ENCODE measurements at regions not wholly inside any gene's neighbourhood (a gene's known extent, or its start where the extent isn't known, plus 50 kb on each side); places are given as distances from the start of the nearest gene placed in this dataset.

DNA sequence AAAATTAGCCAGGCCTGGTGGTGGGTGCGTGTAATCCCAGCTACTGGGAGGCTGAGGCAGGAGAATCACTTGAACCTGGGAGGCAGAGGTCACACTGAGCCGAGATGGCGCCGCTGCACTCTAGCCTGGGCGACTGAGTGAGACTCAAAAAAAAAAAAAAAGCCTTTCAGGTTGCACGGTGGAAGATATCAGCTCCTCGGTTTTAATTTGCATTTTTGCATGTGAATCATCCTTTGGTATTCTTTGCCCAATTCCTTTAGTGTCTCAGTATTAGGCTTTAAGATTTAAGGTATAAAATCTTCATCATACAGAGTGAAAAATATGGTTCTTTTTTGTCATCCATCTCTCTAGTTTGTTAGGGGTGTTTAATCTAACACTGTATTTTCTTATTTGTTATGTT is 173.6 kb upstream of the S1PR3 start:
- H3K4me1 Mint-ChIP-seq: peaks cover 26 to 33% of the 10 kb centered on the region in 2 experiments
- no peak overlapping the region for H3K27ac ChIP-seq (ENCODE audit: insufficient read length, low read depth, low read length)

More for the DNA sequence above, 173.6 kb upstream of the S1PR3 start:
- H3K9ac ChIP-seq (ENCODE audit: extremely low read depth, insufficient read length, low read length): no peak overlapping the region
- no peaks in the 10 kb centered on the region for H3K9me3 ChIP-seq (ENCODE audit: control insufficient read depth, low read depth, low read length)
- no peak overlapping the region for H4K8ac ChIP-seq (replicated peaks; ENCODE audit: insufficient read length, low read depth, low read length)
- no peak overlapping the region for H2BK15ac ChIP-seq (ENCODE audit: low read depth, low read length)
- H3K18ac ChIP-seq (ENCODE audit: insufficient read length, low read depth, low read length): no peak overlapping the region
- H2BK120ac ChIP-seq (ENCODE audit: low read depth, low read length, poor library complexity, severe bottlenecking): no peak overlapping the region
- H3K14ac ChIP-seq (ENCODE audit: insufficient read depth, low read length): no peak overlapping the region
- H2AK5ac ChIP-seq (ENCODE audit: insufficient read length, low read length): no peak overlapping the region
- H3K27me3 ChIP-seq (ENCODE audit: insufficient read depth, low read length): no peaks in the 10 kb centered on the region
- Mint-ChIP-seq H3K27ac (peak overlapping the region in 1 of 3 experiments; percentile 13; a peak in 1 of 7 replicates), H3K36me3 (ENCODE audit: insufficient read depth in 1 of 3, low read depth in 3 of 3) (peaks cover 0 to 1% (median 0%) of the 10 kb centered on the region in 3 experiments; a peak in 3 of 7 replicates), H3K27me3 (ENCODE audit: low read depth) (peaks cover 2% of the 10 kb centered on the region), H3K4me3 (no peak overlapping the region; a peak in 1 of 5 replicates), H3K9me3 (peaks cover 4 to 11% of the 10 kb centered on the region in 2 experiments; a peak in 2 of 5 replicates)
- H4K91ac ChIP-seq (ENCODE audit: insufficient read length, low read depth, low read length): no peak overlapping the region
- DNase-seq: no peak
- H3K4me1 ChIP-seq (ENCODE audit: insufficient read depth, low read length): peaks cover 2% of the 10 kb centered on the region; the same call in 1 of the 2 replicates
- H3K4me2 ChIP-seq (ENCODE audit: insufficient read depth, insufficient read length, low read length): no peak overlapping the region
- no peak overlapping the region for H3T11ph ChIP-seq (ENCODE audit: low read length)
- TF ChIP-seq, protein P1, sequence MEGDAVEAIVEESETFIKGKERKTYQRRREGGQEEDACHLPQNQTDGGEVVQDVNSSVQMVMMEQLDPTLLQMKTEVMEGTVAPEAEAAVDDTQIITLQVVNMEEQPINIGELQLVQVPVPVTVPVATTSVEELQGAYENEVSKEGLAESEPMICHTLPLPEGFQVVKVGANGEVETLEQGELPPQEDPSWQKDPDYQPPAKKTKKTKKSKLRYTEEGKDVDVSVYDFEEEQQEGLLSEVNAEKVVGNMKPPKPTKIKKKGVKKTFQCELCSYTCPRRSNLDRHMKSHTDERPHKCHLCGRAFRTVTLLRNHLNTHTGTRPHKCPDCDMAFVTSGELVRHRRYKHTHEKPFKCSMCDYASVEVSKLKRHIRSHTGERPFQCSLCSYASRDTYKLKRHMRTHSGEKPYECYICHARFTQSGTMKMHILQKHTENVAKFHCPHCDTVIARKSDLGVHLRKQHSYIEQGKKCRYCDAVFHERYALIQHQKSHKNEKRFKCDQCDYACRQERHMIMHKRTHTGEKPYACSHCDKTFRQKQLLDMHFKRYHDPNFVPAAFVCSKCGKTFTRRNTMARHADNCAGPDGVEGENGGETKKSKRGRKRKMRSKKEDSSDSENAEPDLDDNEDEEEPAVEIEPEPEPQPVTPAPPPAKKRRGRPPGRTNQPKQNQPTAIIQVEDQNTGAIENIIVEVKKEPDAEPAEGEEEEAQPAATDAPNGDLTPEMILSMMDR (conservative IDR thresholded peaks at IDR 0.05): no peak
- no CpG with 5 or more reads among the region's 7 CpGs for WGBS (ENCODE audit: extremely low coverage, insufficient read length, low lambda C conversion rate)
- H4K20me1 ChIP-seq (ENCODE audit: control insufficient read depth, insufficient read depth, insufficient read length): no peaks in the 10 kb centered on the region
- no peak overlapping the region for H2AFZ ChIP-seq (ENCODE audit: low read length)
- no peak overlapping the region for H4K5ac ChIP-seq (ENCODE audit: insufficient read length, low read depth, low read length)
- no peak overlapping the region for H3K56ac ChIP-seq (ENCODE audit: insufficient read length, low read depth, low read length)
- no peak overlapping the region for H2BK12ac ChIP-seq (ENCODE audit: insufficient read length, low read depth, low read length)
- no peak overlapping the region for H3K23ac ChIP-seq (ENCODE audit: insufficient read length, low read depth, low read length)
- H3K79me1 ChIP-seq (ENCODE audit: insufficient read depth, low read depth, low read length, poor library complexity, severe bottlenecking): no peaks in the 10 kb centered on the region
- no peak overlapping the region for H2BK20ac ChIP-seq (ENCODE audit: low read depth, low read length, poor library complexity, severe bottlenecking)
- no peak overlapping the region for H3K4ac ChIP-seq (ENCODE audit: low read depth, low read length)
- H3K79me2 ChIP-seq (ENCODE audit: insufficient read depth, low read length): no peaks in the 10 kb centered on the region
- H2BK5ac ChIP-seq (ENCODE audit: insufficient read length, low read length): no peak overlapping the region
- H3K23me2 ChIP-seq (ENCODE audit: insufficient read length, low read depth, low read length, poor library complexity, severe bottlenecking): no peaks in the 10 kb centered on the region

Data from H9 (cell line).